ENCODE measurements at regions not wholly inside any gene's neighbourhood (a gene's known extent, or its start where the extent isn't known, plus 50 kb on each side); places are given as distances from the start of the nearest gene placed in this dataset.

DNA sequence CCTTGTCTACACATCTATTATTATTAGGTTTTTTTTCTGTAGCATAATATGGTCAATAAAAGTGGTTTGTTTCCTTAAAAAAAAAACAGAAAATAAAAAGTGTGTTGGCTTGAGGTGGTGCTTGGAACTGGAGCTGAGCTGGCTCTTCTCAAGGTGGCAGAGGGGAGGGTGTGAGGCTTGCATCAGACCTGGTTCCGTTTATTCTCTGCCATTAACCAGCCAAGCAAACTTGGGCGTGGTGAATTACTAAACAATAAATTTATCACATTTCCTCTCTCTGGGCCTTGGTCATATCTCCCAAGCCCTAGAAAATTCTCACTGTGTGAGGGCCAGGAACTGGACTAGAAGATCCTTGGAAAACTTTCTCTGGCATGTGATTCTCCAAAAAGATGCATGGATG lies 427.5 kb upstream of the MKI67 start:
- TF ChIP-seq, protein P1, sequence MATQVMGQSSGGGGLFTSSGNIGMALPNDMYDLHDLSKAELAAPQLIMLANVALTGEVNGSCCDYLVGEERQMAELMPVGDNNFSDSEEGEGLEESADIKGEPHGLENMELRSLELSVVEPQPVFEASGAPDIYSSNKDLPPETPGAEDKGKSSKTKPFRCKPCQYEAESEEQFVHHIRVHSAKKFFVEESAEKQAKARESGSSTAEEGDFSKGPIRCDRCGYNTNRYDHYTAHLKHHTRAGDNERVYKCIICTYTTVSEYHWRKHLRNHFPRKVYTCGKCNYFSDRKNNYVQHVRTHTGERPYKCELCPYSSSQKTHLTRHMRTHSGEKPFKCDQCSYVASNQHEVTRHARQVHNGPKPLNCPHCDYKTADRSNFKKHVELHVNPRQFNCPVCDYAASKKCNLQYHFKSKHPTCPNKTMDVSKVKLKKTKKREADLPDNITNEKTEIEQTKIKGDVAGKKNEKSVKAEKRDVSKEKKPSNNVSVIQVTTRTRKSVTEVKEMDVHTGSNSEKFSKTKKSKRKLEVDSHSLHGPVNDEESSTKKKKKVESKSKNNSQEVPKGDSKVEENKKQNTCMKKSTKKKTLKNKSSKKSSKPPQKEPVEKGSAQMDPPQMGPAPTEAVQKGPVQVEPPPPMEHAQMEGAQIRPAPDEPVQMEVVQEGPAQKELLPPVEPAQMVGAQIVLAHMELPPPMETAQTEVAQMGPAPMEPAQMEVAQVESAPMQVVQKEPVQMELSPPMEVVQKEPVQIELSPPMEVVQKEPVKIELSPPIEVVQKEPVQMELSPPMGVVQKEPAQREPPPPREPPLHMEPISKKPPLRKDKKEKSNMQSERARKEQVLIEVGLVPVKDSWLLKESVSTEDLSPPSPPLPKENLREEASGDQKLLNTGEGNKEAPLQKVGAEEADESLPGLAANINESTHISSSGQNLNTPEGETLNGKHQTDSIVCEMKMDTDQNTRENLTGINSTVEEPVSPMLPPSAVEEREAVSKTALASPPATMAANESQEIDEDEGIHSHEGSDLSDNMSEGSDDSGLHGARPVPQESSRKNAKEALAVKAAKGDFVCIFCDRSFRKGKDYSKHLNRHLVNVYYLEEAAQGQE (IDR thresholded peaks at IDR 0.05; ENCODE audit: insufficient read depth in 1 of 2, low read depth in 2 of 2, low read length in 2 of 2): no peak
- TF ChIP-seq POLR2AphosphoS5 (IDR thresholded peaks at IDR 0.05; ENCODE audit: low read depth, low read length) (no peak), SIN3A (IDR thresholded peaks at IDR 0.05; ENCODE audit: borderline replicate concordance, insufficient read depth, low read length) (no peak), FOXP2 (optimal IDR thresholded peaks at IDR 0.05; ENCODE audit: borderline replicate concordance, extremely low read depth, extremely low read length, insufficient read depth) (no peak), TAF1 (IDR thresholded peaks at IDR 0.05; ENCODE audit: borderline replicate concordance, insufficient read depth, low read length) (no peak)

DNA sequence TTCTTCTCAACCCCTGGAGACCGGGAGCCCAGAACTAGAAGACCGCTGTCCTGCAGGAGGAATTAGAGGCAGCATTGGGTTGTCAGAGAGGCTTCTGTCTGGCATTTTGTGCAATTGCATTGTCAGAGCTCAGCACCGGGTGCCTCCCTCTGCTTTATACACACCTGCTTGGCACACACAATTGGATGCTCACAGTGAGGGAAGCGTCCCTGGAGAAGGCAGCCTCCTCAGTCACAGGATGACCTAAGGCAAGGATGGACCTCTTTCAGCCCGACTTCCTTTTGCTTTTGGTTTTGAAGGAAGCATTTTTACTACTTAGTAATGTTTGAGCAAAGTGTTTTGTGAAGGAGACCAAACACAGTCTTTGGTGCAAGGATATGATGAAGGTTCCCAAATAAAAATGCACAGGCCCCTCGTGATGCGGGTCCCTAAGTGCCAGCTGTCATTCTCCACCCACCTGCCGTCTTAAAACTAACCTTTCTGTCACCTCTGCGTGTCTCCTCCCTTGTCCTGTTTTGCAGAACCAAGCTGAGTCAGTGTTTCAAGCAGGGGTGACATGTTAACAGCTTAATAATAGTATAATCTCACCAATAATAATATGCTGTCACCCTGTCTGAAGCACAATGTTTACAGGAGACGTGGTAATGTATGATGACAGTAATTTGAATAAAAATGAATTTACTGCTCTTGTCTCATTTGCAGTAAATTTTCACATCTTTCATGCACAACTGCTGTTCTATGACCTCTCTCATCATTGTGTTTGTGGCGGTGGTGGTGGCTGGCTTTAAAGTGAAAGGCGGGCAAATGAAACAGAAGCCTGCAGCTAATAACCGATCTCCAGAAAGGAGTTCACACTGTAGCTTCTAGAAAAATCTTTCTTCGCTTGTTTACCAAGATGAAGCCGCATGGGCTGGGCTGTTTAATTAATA lies 430.2 kb upstream of the MKI67 start:
- TF ChIP-seq FOXP2 (optimal IDR thresholded peaks at IDR 0.05; ENCODE audit: borderline replicate concordance, extremely low read depth, extremely low read length, insufficient read depth) (no peak), SIN3A (IDR thresholded peaks at IDR 0.05; ENCODE audit: borderline replicate concordance, insufficient read depth, low read length) (no peak), TAF1 (IDR thresholded peaks at IDR 0.05; ENCODE audit: borderline replicate concordance, insufficient read depth, low read length) (no peak)
- TF ChIP-seq, protein P1 (IDR thresholded peaks at IDR 0.05; ENCODE audit: insufficient read depth in 1 of 2, low read depth in 2 of 2, low read length in 2 of 2): no peak

DNA sequence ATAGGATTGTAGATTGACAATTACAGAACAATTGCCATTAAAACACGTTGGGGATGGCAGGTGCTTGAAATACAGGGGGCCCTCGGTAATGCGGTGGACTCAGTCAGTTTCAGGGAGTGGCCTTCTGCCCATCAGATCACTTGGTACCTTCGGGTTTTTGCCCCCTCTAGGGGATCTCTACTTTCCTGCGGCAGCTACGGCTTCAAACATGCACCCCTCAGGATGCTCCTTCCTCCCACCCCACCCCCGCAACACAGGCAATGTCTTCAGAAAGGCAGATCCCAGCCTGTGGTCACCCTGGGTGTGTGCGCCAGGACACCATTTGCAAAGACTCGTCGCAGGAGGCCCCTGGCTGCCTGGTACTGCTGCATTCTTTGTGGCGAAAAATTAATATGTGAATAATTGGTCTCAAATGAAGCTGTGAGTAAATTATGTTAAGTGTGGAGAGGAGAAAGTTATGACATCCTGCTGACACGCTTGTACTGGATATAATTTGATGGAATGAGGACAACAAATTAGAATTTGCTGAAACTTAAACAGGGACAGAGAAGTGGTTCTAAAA lies 431.0 kb upstream of the MKI67 start:
- no peak for TF ChIP-seq TAF1 (IDR thresholded peaks at IDR 0.05; ENCODE audit: borderline replicate concordance, insufficient read depth, low read length)
- no peak for TF ChIP-seq SIN3A (IDR thresholded peaks at IDR 0.05; ENCODE audit: borderline replicate concordance, insufficient read depth, low read length)
- TF ChIP-seq POLR2AphosphoS5 (IDR thresholded peaks at IDR 0.05; ENCODE audit: low read depth, low read length): no peak
- no peak for TF ChIP-seq FOXP2 (optimal IDR thresholded peaks at IDR 0.05; ENCODE audit: borderline replicate concordance, extremely low read depth, extremely low read length, insufficient read depth)
- TF ChIP-seq, protein P1 (IDR thresholded peaks at IDR 0.05; ENCODE audit: insufficient read depth in 1 of 2, low read depth in 2 of 2, low read length in 2 of 2): no peak

DNA sequence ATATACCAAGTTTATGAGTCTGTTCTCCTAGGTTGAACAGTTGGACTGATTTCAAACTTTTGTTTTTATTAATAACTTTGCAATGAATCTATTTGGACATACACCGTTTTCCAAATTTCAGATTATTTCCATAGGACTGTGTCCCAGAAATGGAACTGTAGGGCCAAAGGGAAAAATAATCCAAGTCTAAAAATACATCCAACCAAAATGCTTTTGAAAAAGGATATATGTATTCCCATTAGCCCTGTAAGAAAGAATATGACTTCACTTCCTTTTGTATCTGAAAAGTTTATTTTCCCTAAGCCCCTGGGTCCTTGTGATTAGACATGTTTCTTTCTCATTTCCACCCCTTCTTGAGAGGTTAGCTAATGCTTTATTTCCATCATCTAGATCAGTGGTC lies 434.2 kb upstream of the MKI67 start:
- TF ChIP-seq SIN3A (IDR thresholded peaks at IDR 0.05; ENCODE audit: borderline replicate concordance, insufficient read depth, low read length): no peak
- no peak for TF ChIP-seq POLR2AphosphoS5 (IDR thresholded peaks at IDR 0.05; ENCODE audit: low read depth, low read length)
- TF ChIP-seq, protein P1 (IDR thresholded peaks at IDR 0.05; ENCODE audit: insufficient read depth in 1 of 2, low read depth in 2 of 2, low read length in 2 of 2): no peak
- TF ChIP-seq FOXP2 (optimal IDR thresholded peaks at IDR 0.05; ENCODE audit: borderline replicate concordance, extremely low read depth, extremely low read length, insufficient read depth): no peak
- no peak for TF ChIP-seq TAF1 (IDR thresholded peaks at IDR 0.05; ENCODE audit: borderline replicate concordance, insufficient read depth, low read length)

Measured in PFSK-1 (cell line).